IMR-90 (cell line): ENCODE measurements at regions not wholly inside any gene's neighbourhood (a gene's known extent, or its start where the extent isn't known, plus 50 kb on each side); places are given as distances from the start of the nearest gene placed in this dataset.

ENCODE experiments used
- ATAC-seq: fragments of 200-7000 bp; cut with Tn5 transposase; 2 replicates; pipeline ENCODE4 v1.9.1; 2020; ENCODE audit warnings: low read depth, mild to moderate bottlenecking, moderate library complexity
- BruUV-seq: library from RNA; stranded (reverse); fragments of 400-500 nt; replicated peaks from 2 replicates; lab custom pipeline; 2021; lab: Mats Ljungman, UMichigan
- CTCF ChIA-PET: fragments of 300-600 bp; formaldehyde crosslinking; extraction: SDS; loops from one replicate; lab custom pipeline; 2021; ENCODE audit warnings: antibody characterized with exemption; lab: Yijun Ruan, JAX
- POLR2A ChIA-PET: fragments of 300-600 bp; sonication (Branson Sonifier 250); formaldehyde crosslinking; loops from one replicate; lab custom pipeline; 2022; ENCODE audit warnings: antibody characterized with exemption; ENCODE audit not compliant: unreplicated experiment; lab: Charles Lee
- DNase-seq: peaks from one replicate; pipeline ENCODE4 v3.0.0; 2013
- H2AFZ ChIP-seq: replicated peaks from 2 replicates; pipeline ENCODE3; 2013; ENCODE audit warnings: low read length, mild to moderate bottlenecking; ENCODE audit not compliant: poor library complexity
- H2AK5ac ChIP-seq: 2 replicates; pipeline ENCODE4 v1.6.1; 2013; ENCODE audit warnings: low read depth, low read length, inconsistent platforms
- H2AK9ac ChIP-seq: replicated peaks from 2 replicates; pipeline ENCODE3; 2013; ENCODE audit warnings: mild to moderate bottlenecking, low read depth, low read length, moderate library complexity; ENCODE audit not compliant: poor library complexity
- H2BK120ac ChIP-seq: 2 replicates; pipeline ENCODE4 v1.6.1; 2013; ENCODE audit warnings: low read depth, low read length, inconsistent platforms
- H2BK15ac ChIP-seq: 3 replicates; pipeline ENCODE4 v1.6.1; 2013; ENCODE audit warnings: low read depth, low read length, inconsistent platforms
- H2BK20ac ChIP-seq: 2 replicates; pipeline ENCODE4 v1.6.1; 2013; ENCODE audit warnings: low read depth, mild to moderate bottlenecking, inconsistent platforms, low read length, moderate library complexity
- H2BK5ac ChIP-seq: 2 replicates; pipeline ENCODE4 v1.6.1; 2013; ENCODE audit warnings: mild to moderate bottlenecking, low read depth, low read length, inconsistent platforms; ENCODE audit not compliant: poor library complexity, severe bottlenecking
- H3K14ac ChIP-seq: replicated peaks from 2 replicates; pipeline ENCODE4 v1.6.1; 2013; ENCODE audit warnings: low read depth, low read length, inconsistent platforms
- H3K18ac ChIP-seq: 2 replicates; pipeline ENCODE4 v1.6.1; 2013; ENCODE audit warnings: low read depth, low read length, control low read depth
- H3K23ac ChIP-seq: 2 replicates; pipeline ENCODE4 v1.6.1; 2013; ENCODE audit warnings: low read depth, low read length, inconsistent platforms
- H3K27ac ChIP-seq: 2 replicates; pipeline ENCODE4 v1.5.1; 2013; ENCODE audit warnings: mild to moderate bottlenecking, control low read depth, low read length; ENCODE audit not compliant: insufficient read depth
- H3K27me3 ChIP-seq: 2 replicates; pipeline ENCODE4 v1.6.1; 2013; ENCODE audit warnings: low read length; ENCODE audit not compliant: control insufficient read depth, insufficient read depth
- H3K36me3 ChIP-seq: 2 replicates; pipeline ENCODE4 v1.6.1; 2013; ENCODE audit warnings: low read length, mixed read lengths; ENCODE audit not compliant: control insufficient read depth, insufficient read depth
- H3K4ac ChIP-seq: 2 replicates; pipeline ENCODE4 v1.6.1; 2013; ENCODE audit warnings: low read depth, low read length, inconsistent platforms
- H3K4me1 ChIP-seq: 2 replicates; pipeline ENCODE4 v1.6.1; 2013; ENCODE audit warnings: low read length, mixed read lengths; ENCODE audit not compliant: control insufficient read depth, insufficient read depth
- H3K4me2 ChIP-seq: 2 replicates; pipeline ENCODE4 v1.6.1; 2013; ENCODE audit warnings: low read depth, mild to moderate bottlenecking, control low read depth, low read length, moderate library complexity
- H3K4me3 ChIP-seq: 2 replicates; pipeline ENCODE4 v1.5.1; 2013; ENCODE audit warnings: low read depth, mild to moderate bottlenecking, control low read depth, low read length, moderate library complexity; ENCODE audit not compliant: insufficient read depth
- H3K56ac ChIP-seq: 2 replicates; pipeline ENCODE4 v1.6.1; 2013; ENCODE audit warnings: low read length, inconsistent platforms; ENCODE audit not compliant: insufficient read depth; ENCODE audit errors: extremely low read depth
- H3K79me1 ChIP-seq, 2 experiments: 2 replicates each; pipeline ENCODE4 v1.6.1; 2013; ENCODE audit warnings: low read length in 2 of 2, inconsistent platforms in 1 of 2, low read depth in 1 of 2
- H3K9ac ChIP-seq: 2 replicates; pipeline ENCODE4 v1.6.1; 2013; ENCODE audit warnings: low read depth, low read length, control low read depth
- H3K9me1 ChIP-seq: 2 replicates; pipeline ENCODE4 v1.6.1; 2013; ENCODE audit warnings: low read length, inconsistent platforms; ENCODE audit not compliant: insufficient read depth
- H3K9me3 ChIP-seq: 2 replicates; pipeline ENCODE4 v1.6.1; 2013; ENCODE audit warnings: low read length; ENCODE audit not compliant: control insufficient read depth, insufficient read depth
- H4K20me1 ChIP-seq: 2 replicates; pipeline ENCODE4 v1.6.1; 2013; ENCODE audit warnings: low read length, inconsistent platforms; ENCODE audit not compliant: insufficient read depth
- H4K5ac ChIP-seq: 2 replicates; pipeline ENCODE4 v1.6.1; 2013; ENCODE audit warnings: mild to moderate bottlenecking, low read depth, low read length, control low read depth
- H4K8ac ChIP-seq, 2 experiments: 2 replicates each; pipeline ENCODE4 v1.6.1; 2013; ENCODE audit warnings: low read depth in 2 of 2, low read length in 2 of 2, control low read depth in 1 of 2, inconsistent platforms in 1 of 2
- H4K91ac ChIP-seq: 2 replicates; pipeline ENCODE4 v1.6.1; 2013; ENCODE audit warnings: low read depth, low read length, inconsistent platforms; ENCODE audit not compliant: insufficient read depth
- BHLHE40 ChIP-seq: fragments of 150-350 bp; IDR thresholded peaks from 2 replicates; pipeline ENCODE4 v1.6.1; 2016; ENCODE audit warnings: mild to moderate bottlenecking, low read depth, low read length
- CEBPB ChIP-seq: IDR thresholded peaks from 2 replicates; pipeline ENCODE4 v1.6.1; 2012; ENCODE audit warnings: low read depth, low read length, improper control_type of control experiment
- CHD1 ChIP-seq: IDR thresholded peaks from 2 replicates; pipeline ENCODE4 v1.6.1; 2012; ENCODE audit warnings: low read depth, low read length, improper control_type of control experiment
- CTCF ChIP-seq: conservative IDR thresholded peaks from 2 replicates; pipeline ENCODE4 v1.5.1; 2012; ENCODE audit warnings: mild to moderate bottlenecking, low read depth, low read length, improper control_type of control experiment
- MAZ ChIP-seq: IDR thresholded peaks from 2 replicates; pipeline ENCODE4 v1.6.1; 2012; ENCODE audit warnings: low read depth, mild to moderate bottlenecking, low read length, improper control_type of control experiment, moderate library complexity, borderline replicate concordance
- NFE2L2 ChIP-seq: fragments of 150-350 bp; IDR thresholded peaks from 2 replicates; pipeline ENCODE4 v1.6.1; 2016; ENCODE audit warnings: low read depth, mild to moderate bottlenecking, low read length
- POLR2A ChIP-seq: IDR thresholded peaks from 2 replicates; pipeline ENCODE4 v1.6.1; 2012; ENCODE audit warnings: mild to moderate bottlenecking, low read depth, low read length
- RAD21 ChIP-seq: IDR thresholded peaks from 2 replicates; pipeline ENCODE4 v1.6.1; 2012; ENCODE audit warnings: low read length, improper control_type of control experiment
- RCOR1 ChIP-seq: IDR thresholded peaks from 2 replicates; pipeline ENCODE4 v1.6.1; 2012; ENCODE audit warnings: mild to moderate bottlenecking, low read length, improper control_type of control experiment; ENCODE audit not compliant: insufficient replicate concordance
- SMC3 ChIP-seq: fragments of 150-350 bp; IDR thresholded peaks from 2 replicates; pipeline ENCODE4 v1.6.1; 2016; ENCODE audit warnings: low read depth, mild to moderate bottlenecking, antibody characterized with exemption, low read length, moderate library complexity
- WGBS, 2 experiments: methylation state at CpG; one replicate each; pipeline versions ENCODE4 v1.1.5 to v1.1.7; 2013; ENCODE audit warnings: missing lambda C conversion rate in 2 of 2; ENCODE audit not compliant: insufficient read length in 1 of 2; ENCODE audit errors: extremely low coverage in 2 of 2; 5-methylcytosine and 5-hydroxymethylcytosine counted together
- dilution Hi-C: fragments of 300-500 bp; cut with HindIII; formaldehyde crosslinking; loops from one replicate; pipeline ENCODE4 v1.14.3; 2018; ENCODE audit warnings: low sequenced_read_pairs; ENCODE audit not compliant: unreplicated experiment
- in situ Hi-C: fragments of 300-500 bp; cut with MboI; formaldehyde crosslinking; loops from 3 replicates; pipeline ENCODE4 v1.14.3; 2019; ENCODE audit warnings: low sequenced_read_pairs, inconsistent platforms, mixed read lengths
- intact Hi-C: fragments of 100-400 bp; cut with micrococcal nuclease; formaldehyde crosslinking; loops from 2 replicates; pipeline ENCODE4 v1.10.0; 2022

- Histone ChIP-seq H3K23ac (no peak overlapping the region), H2BK5ac (no peak overlapping the region), H3K14ac (no peak overlapping the region), H3K9me3 (no peaks in the 10 kb centered on the region), H3K4me2 (no peak overlapping the region), H3K4ac (no peak overlapping the region), H3K9ac (no peak overlapping the region), H4K5ac (no peak overlapping the region), H3K4me3 (no peak overlapping the region), H3K56ac (no peak overlapping the region), H2AK9ac (no peak overlapping the region), H3K27ac (no peak overlapping the region), H3K18ac (no peak overlapping the region), H3K9me1 (no peaks in the 10 kb centered on the region), H2BK20ac (no peak overlapping the region), H3K79me1 (no peaks in the 10 kb centered on the region), H4K8ac (no peak overlapping the region), H3K27me3 (no peaks in the 10 kb centered on the region), H2AK5ac (no peak overlapping the region), H2AFZ (no peak overlapping the region), H4K20me1 (no peaks in the 10 kb centered on the region), H3K36me3 (no peaks in the 10 kb centered on the region), H3K4me1 (no peaks in the 10 kb centered on the region), H4K91ac (no peak overlapping the region), H2BK15ac (no peak overlapping the region), H2BK120ac (no peak overlapping the region)
- intact Hi-C loops: no loop called here
- ChIA-PET CTCF (no interaction called here), POLR2A (no interaction called here)
- BruUV-seq: no TSS peak
- dilution Hi-C loops: no loop called here
- DNase-seq (no peak), ATAC-seq (no peak)
- no CpG with 5 or more reads among the region's 4 CpGs for WGBS, 2 experiments
- in situ Hi-C loops: no loop called here
- no peak for TF ChIP-seq SMC3
- TF ChIP-seq RAD21: no peak
- TF ChIP-seq POLR2A: no peak
- TF ChIP-seq RCOR1: no peak
- no peak for TF ChIP-seq CEBPB
- no peak for TF ChIP-seq CTCF
- TF ChIP-seq CHD1: no peak
- TF ChIP-seq NFE2L2: no peak
- no peak for TF ChIP-seq BHLHE40
- TF ChIP-seq MAZ: no peak
These were observed 456.5 kb downstream of the METTL4 start for GRCh38 chr18:2114765-2115164.
